H1 (cell line): ENCODE measurements at regions not wholly inside any gene's neighbourhood (a gene's known extent, or its start where the extent isn't known, plus 50 kb on each side); places are given as distances from the start of the nearest gene placed in this dataset.

Source experiments
- ATF2 ChIP-seq: IDR thresholded peaks from 2 replicates; pipeline ENCODE4 v1.6.1; 2012; ENCODE audit warnings: low read length, inconsistent platforms
- CEBPB ChIP-seq: IDR thresholded peaks from 2 replicates; pipeline ENCODE4 v1.6.1; 2012; ENCODE audit warnings: low read depth, low read length
- CHD2 ChIP-seq: IDR thresholded peaks from 2 replicates; pipeline ENCODE4 v1.6.1; 2012; ENCODE audit warnings: low read length, improper control_type of control experiment
- CTCF ChIP-seq, 3 experiments: IDR thresholded peaks; 1 replicate in 2 of 3; 2 replicates in 1 of 3; pipeline versions ENCODE4 v1.5.1 to v1.6.1; 2011; ENCODE audit warnings: low read length in 3 of 3, mild to moderate bottlenecking in 3 of 3, inconsistent platforms in 2 of 3, low read depth in 1 of 3, moderate library complexity in 1 of 3; ENCODE audit not compliant: insufficient read depth in 1 of 3; ENCODE audit errors: control extremely low read depth in 1 of 3
- EZH2 ChIP-seq: fragments of 200-600 bp; sonication (generic); IDR thresholded peaks from 2 replicates; pipeline ENCODE4 v1.7.1; 2012; ENCODE audit warnings: low read depth, mild to moderate bottlenecking, moderate library complexity, low read length, inconsistent platforms; ENCODE audit not compliant: severe bottlenecking
- KDM5A ChIP-seq: fragments of 200-600 bp; IDR thresholded peaks from 2 replicates; pipeline ENCODE4 v1.7.1; 2012; ENCODE audit warnings: mild to moderate bottlenecking, low read length, inconsistent platforms, mixed read lengths
- PHF8 ChIP-seq: fragments of 200-600 bp; sonication (generic); conservative IDR thresholded peaks from 2 replicates; pipeline ENCODE4 v1.7.1; 2012; ENCODE audit warnings: low read depth, mild to moderate bottlenecking, inconsistent platforms, low read length, moderate library complexity
- POLR2AphosphoS5 ChIP-seq: IDR thresholded peaks from 2 replicates; pipeline ENCODE4 v1.6.1; 2011; ENCODE audit warnings: low read depth, low read length
- RNF2 ChIP-seq: fragments of 200-900, 300-1000 bp; sonication (generic); IDR thresholded peaks from 2 replicates; pipeline ENCODE4 v1.7.1; 2016; ENCODE audit warnings: borderline replicate concordance, low read depth, mild to moderate bottlenecking, antibody characterized with exemption, low read length; ENCODE audit not compliant: poor library complexity, severe bottlenecking; ENCODE audit errors: missing control alignments

GRCh38 chr2:220513573-220514288 lies 886.3 kb downstream of the SLC4A3 start:
- no peak for TF ChIP-seq CHD2
- TF ChIP-seq ATF2 = no peak
- no peak for TF ChIP-seq CEBPB
- TF ChIP-seq CTCF (IDR thresholded peaks at IDR 0.05; ENCODE audit: control extremely low read depth in 1 of 3, insufficient read depth in 1 of 3, low read depth in 1 of 3, low read length in 3 of 3) = no peak
- no peak for TF ChIP-seq POLR2AphosphoS5
- no peak for TF ChIP-seq KDM5A
- TF ChIP-seq RNF2 = no peak
- TF ChIP-seq PHF8 = no peak
- TF ChIP-seq EZH2 = no peak
